Activated naive CD4-positive, alpha-beta T cell treated with anti-CD3 and anti-CD28 coated beads, Interleukin-2, amount 50 U/mL, for 72 hours (primary cell): ENCODE measurements at regions not wholly inside any gene's neighbourhood (a gene's known extent, or its start where the extent isn't known, plus 50 kb on each side); places are given as distances from the start of the nearest gene placed in this dataset.

Experiments
- ATAC-seq, 2 donors: fragments of 150-1000 bp; cut with Tn5 transposase; 2 replicates each; pipeline ENCODE4 v1.10.0; 2021; ENCODE audit warnings: mild to moderate bottlenecking in 2 of 2, moderate library complexity in 2 of 2
- DNase-seq, 2 donors: peaks; one replicate each; pipeline ENCODE4 v3.0.0; 2021 to 2022; ENCODE audit warnings: low spot score in 2 of 2
- H3K27ac Mint-ChIP-seq, 2 donors: one replicate each; pipeline ENCODE4 v1.8.0; 2022; ENCODE audit warnings: mild to moderate bottlenecking in 2 of 2, mixed read lengths in 2 of 2
- H3K36me3 Mint-ChIP-seq, 2 donors: one replicate each; pipeline ENCODE4 v1.8.0; 2022; ENCODE audit warnings: mixed read lengths in 2 of 2
- H3K9me3 Mint-ChIP-seq, 2 donors: one replicate each; pipeline ENCODE4 v1.8.0; 2022; ENCODE audit warnings: mixed read lengths in 2 of 2

DNA sequence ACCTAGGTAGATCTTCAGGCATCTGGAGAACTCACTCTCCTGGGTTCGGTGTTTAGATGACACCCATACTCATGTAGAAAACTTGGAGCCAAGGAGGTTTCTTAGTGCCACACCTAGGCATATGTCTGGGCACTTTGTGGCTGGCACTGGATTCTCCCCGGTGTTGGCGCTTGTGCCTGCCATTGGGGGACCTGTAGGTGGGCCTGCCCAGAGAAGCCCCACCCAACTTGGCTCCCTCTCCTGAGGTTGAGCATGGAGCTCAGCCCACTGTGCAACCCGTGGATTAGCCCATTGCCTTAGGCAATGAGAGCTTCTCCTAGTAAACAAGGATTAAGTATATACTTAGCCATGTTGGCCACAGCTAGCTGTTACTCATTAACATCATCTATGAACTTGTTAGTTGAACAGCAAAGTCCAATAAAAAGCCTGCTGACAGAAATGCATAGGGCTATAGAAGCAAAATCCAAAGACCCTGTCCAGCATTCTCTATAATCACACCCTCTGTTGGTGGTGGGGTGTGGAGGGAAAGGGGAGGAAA, 335.5 kb upstream of the CHORDC1 start:
- Mint-ChIP-seq H3K36me3 (peaks cover 0 to 11% of the 10 kb centered on the region in 2 donors), H3K9me3 (peaks cover 11 to 17% of the 10 kb centered on the region in 2 donors), H3K27ac (no peak overlapping the region)
- no peak for DNase-seq
- ATAC-seq = no peak

DNA sequence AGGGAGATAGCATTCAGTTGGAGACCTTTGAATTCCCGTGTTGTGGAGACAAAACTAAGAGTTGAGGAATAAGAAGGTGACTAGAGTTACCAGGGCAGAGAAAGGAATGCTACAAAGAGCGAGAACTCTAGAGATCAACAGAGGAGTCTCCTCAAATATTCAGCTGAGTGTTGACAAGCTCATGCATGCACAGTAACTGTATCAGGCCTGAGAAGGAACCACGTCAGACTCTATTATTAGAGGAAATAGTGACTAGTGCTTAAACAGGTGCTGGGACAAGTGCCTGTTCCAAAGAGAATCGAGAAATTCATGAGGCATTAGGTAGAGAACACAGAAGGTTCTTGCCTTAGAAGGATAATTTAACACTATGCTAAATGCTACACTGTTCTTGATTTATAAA, 333.8 kb upstream of the CHORDC1 start:
- Mint-ChIP-seq H3K9me3 (peaks cover 7 to 12% of the 10 kb centered on the region in 2 donors), H3K36me3 (peaks cover 0 to 11% of the 10 kb centered on the region in 2 donors), H3K27ac (no peak overlapping the region)
- ATAC-seq (no peak), DNase-seq (no peak)

DNA sequence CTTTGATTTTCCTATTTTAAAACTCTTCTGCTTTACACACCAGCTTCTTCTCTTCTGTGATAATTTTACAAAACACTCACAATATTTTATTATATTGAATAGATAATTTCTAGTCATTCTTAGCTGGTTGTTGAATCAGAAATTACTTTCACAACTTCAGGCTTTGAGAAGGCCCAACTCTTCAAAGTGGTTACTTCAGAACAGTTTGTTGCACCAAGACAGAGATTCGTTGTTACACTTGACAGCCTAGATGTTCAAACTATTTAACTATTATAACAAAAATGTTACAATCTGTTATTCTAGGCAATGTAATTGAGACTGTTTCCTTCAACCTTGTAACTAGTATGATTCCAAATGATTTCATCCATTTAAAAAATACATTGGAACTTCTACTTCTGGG, 333.2 kb upstream of the CHORDC1 start:
- peaks cover 0 to 11% of the 10 kb centered on the region in 2 donors for H3K36me3 Mint-ChIP-seq
- peaks cover 7 to 12% of the 10 kb centered on the region in 2 donors for H3K9me3 Mint-ChIP-seq
- DNase-seq (no peak), ATAC-seq (no peak)
- no peak overlapping the region for H3K27ac Mint-ChIP-seq

DNA sequence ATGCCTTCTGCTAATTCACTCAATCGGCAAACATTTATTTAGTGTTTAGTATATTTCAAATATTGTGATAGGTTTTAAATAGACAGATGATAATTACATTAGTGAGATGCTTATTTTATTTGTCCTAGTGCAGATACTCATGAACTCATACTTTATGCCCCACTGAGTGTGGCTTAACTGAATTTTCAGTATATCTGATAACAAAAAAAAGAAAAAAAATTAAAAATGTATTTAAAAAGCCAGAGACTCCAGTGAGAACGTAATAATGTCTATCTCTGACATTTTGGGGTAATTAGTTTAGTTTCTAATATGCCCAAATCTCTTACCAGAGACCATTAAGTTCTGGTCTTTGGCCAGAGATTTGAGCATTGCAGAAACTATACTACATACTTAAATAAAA, 332.6 kb upstream of the CHORDC1 start:
- Mint-ChIP-seq H3K9me3 (peaks cover 7 to 8% of the 10 kb centered on the region in 2 donors), H3K27ac (no peak overlapping the region), H3K36me3 (peaks cover 0 to 11% of the 10 kb centered on the region in 2 donors)
- no peak for DNase-seq
- no peak for ATAC-seq

DNA sequence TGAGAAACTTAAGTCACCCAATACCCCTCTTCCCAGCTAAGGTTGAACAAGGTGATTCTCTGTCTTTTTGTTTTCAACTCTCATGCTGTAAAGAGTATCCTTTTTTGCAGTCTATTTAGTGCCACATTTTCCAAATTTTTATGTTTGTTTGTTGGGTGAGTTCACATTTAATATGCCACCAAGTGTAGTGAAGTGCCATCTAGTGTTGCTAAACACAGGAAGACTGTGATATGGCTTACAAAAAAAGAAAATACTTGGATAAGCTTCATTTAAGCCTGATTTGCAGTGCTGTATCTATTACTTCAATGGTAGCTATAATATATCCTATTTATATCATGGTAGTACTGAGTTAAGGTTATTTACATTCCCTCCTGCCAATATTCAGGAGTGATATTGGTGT, 319.2 kb upstream of the CHORDC1 start:
- Mint-ChIP-seq H3K9me3 (no peaks in the 10 kb centered on the region), H3K27ac (no peak overlapping the region), H3K36me3 (no peaks in the 10 kb centered on the region)
- DNase-seq (no peak), ATAC-seq (no peak)

DNA sequence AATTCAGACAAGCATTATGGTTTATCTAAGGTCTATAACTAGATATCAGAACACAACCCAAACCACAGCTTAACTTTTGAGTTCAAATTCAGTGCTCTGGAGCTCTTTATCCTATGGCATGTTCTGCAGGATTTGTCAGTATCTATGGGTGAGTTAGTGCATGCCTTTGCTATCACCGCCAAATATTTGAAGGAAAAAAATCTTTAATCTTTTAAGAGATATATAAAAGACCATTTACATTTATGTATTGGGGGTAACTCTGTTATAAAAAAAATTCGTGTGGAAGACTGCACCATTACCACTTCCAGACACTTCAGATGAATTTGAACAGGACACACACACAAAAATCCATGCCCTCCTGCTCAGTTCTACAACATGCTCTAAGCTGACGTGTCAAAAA, 313.5 kb upstream of the CHORDC1 start:
- no peaks in the 10 kb centered on the region for H3K9me3 Mint-ChIP-seq
- ATAC-seq (no peak), DNase-seq (no peak)
- H3K36me3 Mint-ChIP-seq = no peaks in the 10 kb centered on the region
- H3K27ac Mint-ChIP-seq = no peak overlapping the region

DNA sequence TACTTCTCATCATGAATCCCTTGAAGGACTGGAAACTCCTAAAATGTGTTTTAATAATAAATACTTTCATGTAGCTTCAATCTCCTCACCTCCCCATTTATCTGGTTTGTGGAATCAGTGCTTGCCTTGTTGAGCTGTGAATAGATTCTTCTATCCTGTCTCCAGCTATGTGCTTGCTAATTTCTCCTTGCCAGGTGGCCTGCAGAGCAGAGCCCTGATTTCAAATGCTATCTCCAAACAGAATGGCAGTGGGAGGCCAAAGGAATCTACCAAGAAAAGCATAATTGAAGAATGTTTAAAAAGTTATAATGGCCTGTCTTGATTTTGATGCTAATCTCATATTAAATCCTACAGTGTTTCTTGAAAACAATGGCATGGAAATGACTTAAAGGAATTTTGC, 309.3 kb upstream of the CHORDC1 start:
- H3K9me3 Mint-ChIP-seq = no peaks in the 10 kb centered on the region
- ATAC-seq (no peak), DNase-seq (no peak)
- no peaks in the 10 kb centered on the region for H3K36me3 Mint-ChIP-seq
- H3K27ac Mint-ChIP-seq = no peak overlapping the region

DNA sequence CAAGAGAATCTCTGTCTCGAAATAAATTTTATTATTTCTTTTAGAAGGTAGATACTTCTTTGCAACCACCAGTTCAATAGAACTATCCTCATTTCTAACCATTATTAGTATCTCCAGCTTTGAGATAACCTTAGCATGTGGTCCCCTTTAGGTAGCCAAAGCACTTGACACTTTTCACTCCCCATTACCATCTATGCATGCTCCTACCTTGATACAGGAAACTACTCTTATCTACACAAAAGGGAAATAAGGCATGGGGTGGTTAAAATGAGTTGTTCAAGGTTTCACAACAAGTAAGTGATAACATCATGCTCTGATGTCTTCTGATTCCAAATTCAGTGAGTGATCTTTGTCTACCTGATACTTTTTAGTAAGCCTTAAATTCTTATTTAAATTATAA, 308.2 kb upstream of the CHORDC1 start:
- DNase-seq (no peak), ATAC-seq (no peak)
- Mint-ChIP-seq H3K36me3 (no peaks in the 10 kb centered on the region), H3K9me3 (no peaks in the 10 kb centered on the region), H3K27ac (no peak overlapping the region)

DNA sequence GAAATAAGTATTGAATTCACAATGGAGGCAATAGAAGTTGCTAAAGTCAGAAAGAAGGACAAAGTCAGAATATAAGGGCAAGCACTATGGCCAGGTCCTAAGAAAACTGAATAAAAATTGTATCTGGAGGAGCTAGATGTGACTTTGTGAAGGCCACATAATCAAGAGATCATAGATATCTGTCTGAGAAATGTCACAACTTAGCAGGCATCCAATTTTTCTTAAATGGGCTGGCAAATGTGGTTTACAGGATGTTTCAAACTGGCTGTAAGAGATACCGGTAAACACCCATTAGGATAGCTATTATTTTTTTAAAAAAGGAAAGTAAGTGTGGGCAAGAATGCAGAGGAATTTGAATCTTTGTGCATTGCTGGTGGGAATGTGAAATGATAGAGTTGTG, 303.1 kb upstream of the CHORDC1 start:
- Mint-ChIP-seq H3K9me3 (peaks cover 0 to 4% of the 10 kb centered on the region in 2 donors), H3K36me3 (no peaks in the 10 kb centered on the region), H3K27ac (no peak overlapping the region)
- DNase-seq = no peak
- no peak for ATAC-seq

DNA sequence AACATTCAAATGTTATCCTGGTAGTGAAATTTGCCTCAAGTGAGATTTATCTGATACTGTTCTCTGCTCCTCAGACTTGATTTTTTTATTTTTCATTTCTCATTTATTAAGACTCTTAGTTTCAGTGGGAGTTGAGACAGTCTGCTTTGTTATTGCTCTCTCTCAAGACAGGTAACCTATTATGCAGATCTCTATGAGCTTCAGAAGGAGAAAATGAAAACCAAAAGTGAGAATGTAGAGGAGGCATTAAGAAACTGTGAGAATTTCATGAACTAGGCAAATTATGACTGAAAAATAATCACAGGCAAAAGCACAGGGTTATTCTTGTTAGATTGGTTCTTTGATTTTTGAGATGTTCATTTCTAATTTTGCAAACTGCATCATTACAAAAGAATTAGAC, 290.0 kb upstream of the CHORDC1 start:
- DNase-seq (no peak), ATAC-seq (no peak)
- H3K36me3 Mint-ChIP-seq = no peaks in the 10 kb centered on the region
- no peaks in the 10 kb centered on the region for H3K9me3 Mint-ChIP-seq
- no peak overlapping the region for H3K27ac Mint-ChIP-seq

DNA sequence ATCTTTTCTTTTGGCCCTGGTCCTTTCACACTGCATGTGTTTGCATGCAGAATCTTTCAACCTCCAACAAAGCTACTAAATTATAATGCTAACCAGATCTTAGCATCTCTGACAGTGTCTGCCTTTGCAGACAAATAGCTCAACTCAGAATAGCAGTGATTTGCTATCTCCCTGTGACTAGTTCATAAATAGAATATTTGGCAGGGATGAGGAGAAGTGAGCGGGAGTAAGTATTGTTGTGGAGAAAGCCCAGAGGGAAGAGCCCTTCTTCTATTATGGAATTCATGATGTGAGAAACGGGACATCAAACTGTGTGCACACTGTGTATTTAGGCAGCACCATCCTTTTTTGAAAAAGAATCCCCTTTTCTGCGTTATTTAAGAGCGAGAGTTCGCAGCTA, 288.0 kb upstream of the CHORDC1 start:
- Mint-ChIP-seq H3K9me3 (no peaks in the 10 kb centered on the region), H3K27ac (no peak overlapping the region), H3K36me3 (no peaks in the 10 kb centered on the region)
- no peak for ATAC-seq
- no peak for DNase-seq

DNA sequence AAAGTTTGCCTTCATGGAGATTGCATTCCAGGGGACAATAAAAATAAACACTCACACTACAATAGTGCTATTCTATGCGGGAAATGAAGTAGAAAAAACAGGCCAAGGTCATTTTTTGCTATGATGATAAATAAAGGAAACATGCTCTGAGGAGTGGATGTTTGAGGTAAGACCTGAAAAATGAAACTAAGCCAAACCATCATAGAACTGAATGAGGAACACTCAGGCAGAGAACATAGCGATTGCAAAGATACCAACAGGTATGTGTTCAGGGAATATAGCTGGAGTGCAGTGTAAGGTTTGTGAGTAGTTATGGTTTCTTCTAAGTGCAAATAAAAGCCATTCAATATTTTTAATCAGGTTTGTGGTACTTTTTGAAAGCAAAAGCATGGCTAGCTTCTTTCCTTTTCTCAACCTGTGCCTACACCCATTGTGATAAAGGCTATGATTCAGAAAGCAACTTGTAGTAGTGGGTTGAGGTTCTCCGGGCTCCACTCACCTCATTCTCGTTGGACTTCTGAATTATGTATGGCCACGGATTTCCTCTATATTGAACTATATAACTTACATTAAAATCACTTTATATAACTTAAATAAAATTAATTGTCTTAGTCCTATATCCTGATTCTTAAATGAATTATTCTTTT, 278.2 kb upstream of the CHORDC1 start:
- no peaks in the 10 kb centered on the region for H3K36me3 Mint-ChIP-seq
- peaks cover 3 to 5% of the 10 kb centered on the region in 2 donors for H3K9me3 Mint-ChIP-seq
- ATAC-seq (no peak), DNase-seq (no peak)
- no peak overlapping the region for H3K27ac Mint-ChIP-seq

DNA sequence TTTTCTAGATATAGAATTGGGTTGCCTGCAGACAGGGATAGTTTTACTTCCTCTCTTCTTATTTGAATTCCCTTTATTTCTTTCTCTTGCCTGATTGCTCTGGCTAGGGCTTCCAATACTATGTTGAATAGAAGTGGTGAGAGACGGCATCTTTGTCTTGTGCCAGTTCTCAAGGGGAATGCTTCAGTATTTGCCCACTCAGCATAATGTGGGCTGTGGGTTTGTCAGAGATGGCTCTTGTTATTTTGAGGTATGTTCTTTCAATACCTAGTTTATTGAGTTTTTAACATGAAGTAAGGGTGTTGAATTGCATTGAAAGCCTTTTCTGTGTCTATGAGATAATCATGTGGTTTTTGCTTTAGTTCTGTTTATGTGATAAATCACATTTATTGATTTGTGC, 273.9 kb upstream of the CHORDC1 start:
- Mint-ChIP-seq H3K36me3 (no peaks in the 10 kb centered on the region), H3K27ac (no peak overlapping the region), H3K9me3 (peaks cover 5 to 8% of the 10 kb centered on the region in 2 donors)
- no peak for DNase-seq
- no peak for ATAC-seq

DNA sequence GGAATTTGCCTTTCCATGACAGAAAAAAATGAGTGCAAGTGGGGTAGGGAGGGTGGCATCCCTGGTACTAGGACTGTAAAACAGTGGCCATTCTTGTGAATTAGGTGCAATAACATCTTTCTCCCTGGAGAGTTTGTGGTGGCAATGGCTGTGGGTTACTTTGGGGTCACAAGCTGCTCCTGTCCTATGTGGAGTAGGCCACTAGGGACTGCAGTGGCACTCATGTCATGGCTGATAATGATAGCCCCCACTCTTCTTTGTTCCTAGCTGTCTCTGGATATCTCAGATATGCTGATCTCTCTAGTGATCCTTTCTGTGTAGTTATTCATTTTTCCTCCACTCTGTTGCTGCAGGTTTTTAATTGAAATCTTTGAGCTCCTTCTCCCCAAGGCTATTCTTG, 270.5 kb upstream of the CHORDC1 start:
- H3K36me3 Mint-ChIP-seq = no peaks in the 10 kb centered on the region
- DNase-seq (no peak), ATAC-seq (no peak)
- H3K9me3 Mint-ChIP-seq = peaks cover 4 to 8% of the 10 kb centered on the region in 2 donors
- no peak overlapping the region for H3K27ac Mint-ChIP-seq

DNA sequence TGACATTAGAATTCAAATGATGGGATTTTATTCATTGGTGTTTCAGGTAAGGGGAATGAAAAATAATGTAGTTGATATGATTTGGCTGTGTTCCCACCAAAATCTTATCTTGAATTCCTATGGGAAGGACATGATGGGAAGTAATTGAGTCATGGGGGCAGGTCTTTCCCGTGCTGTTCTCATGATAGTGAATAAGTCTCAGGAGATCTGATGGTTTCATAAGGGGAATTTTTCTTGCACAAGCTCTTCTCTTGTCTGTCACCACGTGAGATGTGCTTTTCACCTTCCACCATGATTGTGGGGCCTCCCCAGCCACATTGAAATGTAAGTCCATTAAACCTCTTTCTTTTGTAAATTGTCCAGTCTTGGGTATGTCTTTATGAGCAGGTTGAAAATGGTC, 268.6 kb upstream of the CHORDC1 start:
- DNase-seq (no peak), ATAC-seq (no peak)
- H3K9me3 Mint-ChIP-seq = peaks cover 0 to 5% of the 10 kb centered on the region in 2 donors
- no peaks in the 10 kb centered on the region for H3K36me3 Mint-ChIP-seq
- no peak overlapping the region for H3K27ac Mint-ChIP-seq

DNA sequence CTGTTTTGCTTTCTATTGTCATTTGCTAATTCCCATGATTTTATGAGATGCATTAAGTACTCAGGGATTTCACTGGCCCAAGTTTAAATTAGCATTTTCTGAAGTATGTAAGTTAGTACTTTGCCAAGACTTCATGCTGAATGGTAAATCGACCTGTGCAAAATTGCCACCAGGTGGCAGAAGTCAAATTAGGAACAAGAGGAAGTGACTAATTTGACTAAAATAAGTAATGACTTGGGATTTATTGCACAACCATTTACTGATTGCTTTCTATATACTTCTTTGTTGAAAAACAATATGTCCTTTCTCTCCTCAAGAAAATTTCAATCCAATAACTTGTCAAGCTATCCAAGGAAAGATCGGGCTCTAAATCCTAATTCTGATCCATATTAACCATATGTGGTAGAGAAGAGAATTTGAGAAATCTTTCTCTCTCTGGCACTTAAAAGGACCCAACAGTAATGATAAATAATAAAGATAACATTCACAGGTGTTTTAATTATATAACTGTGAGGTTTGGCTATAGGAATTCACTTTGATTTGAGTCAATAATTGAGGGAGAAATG, 253.7 kb upstream of the CHORDC1 start:
- ATAC-seq (no peak), DNase-seq (peak in 1 of 2 donors; percentile 17)
- no peaks in the 10 kb centered on the region for H3K9me3 Mint-ChIP-seq
- no peaks in the 10 kb centered on the region for H3K36me3 Mint-ChIP-seq
- H3K27ac Mint-ChIP-seq = no peak overlapping the region

DNA sequence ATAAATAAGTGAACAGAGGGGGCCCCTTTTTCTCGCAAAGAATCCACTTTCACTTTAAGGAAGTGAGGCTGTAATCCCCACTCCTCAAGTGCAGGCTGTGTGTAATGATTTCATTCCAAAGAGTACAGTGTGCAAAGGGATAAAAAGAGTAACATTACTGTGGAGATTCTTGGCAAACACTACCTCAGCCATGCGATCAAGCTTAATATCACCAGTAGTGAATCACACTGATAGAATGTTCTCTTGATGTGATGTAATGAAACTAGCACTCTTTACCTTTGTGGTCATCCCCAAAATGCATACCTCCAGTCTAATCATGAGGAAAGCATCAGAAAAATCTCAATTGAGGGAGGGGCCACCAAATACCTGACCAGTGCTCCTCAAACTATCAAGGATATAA, 246.1 kb upstream of the CHORDC1 start:
- Mint-ChIP-seq H3K27ac (no peak overlapping the region), H3K9me3 (no peaks in the 10 kb centered on the region), H3K36me3 (no peaks in the 10 kb centered on the region)
- DNase-seq (no peak), ATAC-seq (no peak)

DNA sequence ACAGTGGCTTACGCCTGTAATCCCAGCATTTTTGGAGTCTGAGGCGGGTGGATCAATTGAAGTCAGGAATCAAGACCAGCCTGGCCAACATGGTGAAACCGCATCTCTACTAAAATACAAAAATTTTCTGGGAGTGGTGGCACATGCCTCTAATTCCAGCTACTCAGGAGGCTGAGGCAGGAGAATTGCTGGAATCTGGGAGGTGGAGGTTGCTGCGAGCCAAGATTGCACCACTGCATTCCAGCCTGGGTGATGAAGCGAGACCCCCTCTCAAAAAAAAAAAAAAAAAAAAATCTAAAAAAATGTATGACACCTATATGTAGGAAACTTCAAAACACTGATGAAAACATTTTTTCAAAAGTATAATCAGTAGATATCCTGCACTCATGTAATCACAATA, 242.7 kb upstream of the CHORDC1 start:
- DNase-seq (no peak), ATAC-seq (no peak)
- H3K27ac Mint-ChIP-seq = no peak overlapping the region
- no peaks in the 10 kb centered on the region for H3K9me3 Mint-ChIP-seq
- H3K36me3 Mint-ChIP-seq = no peaks in the 10 kb centered on the region
